Stimulated activated CD8-positive, alpha-beta memory T cell treated with anti-CD3 and anti-CD28 coated beads, Interleukin-4, amount 100 ng/mL, for 48 hours (primary cell): ENCODE measurements at regions not wholly inside any gene's neighbourhood (a gene's known extent, or its start where the extent isn't known, plus 50 kb on each side); places are given as distances from the start of the nearest gene placed in this dataset.
"Not testable (repeated sequence)": the region's sequence is repeated elsewhere in the genome, so short reads cannot be mapped to it uniquely, and the experiment has no call there.

Experiments
- DNase-seq: peaks from one replicate; pipeline ENCODE4 v3.0.0-alpha.2; 2020

DNA sequence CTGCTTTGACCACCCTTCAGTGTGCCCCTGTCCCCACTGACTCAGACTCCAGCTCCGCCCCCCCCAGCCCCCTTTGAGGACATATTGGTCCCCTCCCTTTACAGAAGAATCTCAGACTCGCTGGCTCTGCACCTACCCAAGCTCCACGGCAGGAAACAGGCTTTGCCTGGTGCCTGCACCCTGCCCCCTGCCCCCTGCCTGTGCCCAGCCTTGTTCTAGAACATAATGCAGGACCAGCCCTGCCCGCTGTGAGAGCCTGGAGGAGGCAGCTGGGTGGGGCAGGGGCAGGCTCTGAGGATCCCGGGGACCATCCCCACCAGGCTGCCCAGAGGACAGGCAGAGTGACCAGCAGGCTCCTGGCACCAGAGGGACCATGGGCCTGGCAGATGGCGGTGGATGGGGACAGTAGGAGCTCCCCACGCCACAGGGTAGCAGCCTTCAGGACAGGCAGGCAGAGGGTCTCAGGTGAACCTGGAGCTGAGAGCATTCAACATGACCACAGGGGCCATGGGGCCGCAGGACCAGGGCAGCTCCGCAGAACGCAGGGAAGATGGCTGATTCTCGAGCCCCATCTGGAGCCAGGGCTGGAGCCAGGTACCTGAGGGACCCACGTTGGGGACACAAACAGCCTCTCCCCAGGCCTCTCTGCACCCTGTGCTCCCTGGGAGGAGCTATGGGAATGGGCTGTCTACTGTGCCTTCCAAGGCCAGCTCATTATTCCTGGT, 165.0 kb upstream of the FOXD4L5 start:
- not testable (repeated sequence) for DNase-seq

- no peak for DNase-seq
Observed at GRCh38 chr9:65449423-65449822, 164.4 kb upstream of the FOXD4L5 start.

DNA sequence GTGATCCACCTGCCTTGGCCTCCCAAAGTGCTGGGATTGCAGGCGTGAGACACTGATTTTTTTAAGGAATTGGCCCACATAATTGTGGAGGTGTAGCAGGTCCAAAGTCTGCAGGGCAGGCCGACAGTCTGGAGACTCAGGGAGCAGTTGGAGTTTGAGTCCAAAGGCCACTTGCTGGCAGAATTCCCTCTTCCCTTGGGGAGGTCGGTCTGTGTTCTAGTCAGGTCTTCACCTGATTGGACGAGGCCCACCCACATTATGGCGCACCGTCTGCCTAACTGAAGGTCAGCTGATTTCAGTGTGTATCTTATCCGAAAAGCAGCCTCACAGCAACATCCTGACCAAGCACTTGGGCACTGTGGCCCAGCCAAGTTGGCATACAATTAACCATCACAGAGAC, 162.1 kb upstream of the FOXD4L5 start:
- DNase-seq: not testable (repeated sequence)

DNA sequence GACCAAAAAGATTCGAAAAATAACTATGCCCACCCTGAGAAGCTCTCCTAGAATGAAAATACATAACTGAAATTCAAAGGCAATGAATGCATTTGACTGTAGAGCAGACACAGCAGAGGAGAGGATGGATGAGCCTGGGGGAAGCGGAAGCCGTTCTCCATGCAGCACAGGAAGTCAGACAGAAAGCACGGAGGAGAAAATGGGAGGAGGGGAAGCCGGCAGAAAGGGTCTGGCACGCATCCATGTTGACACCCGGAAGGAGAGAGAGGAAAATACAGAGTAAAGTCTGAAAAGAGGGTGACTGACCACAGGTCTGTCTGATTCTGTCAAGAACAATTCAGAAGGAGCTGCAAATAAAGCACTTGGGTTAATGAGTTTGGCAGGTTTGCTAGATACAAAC, 161.0 kb upstream of the FOXD4L5 start:
- not testable (repeated sequence) for DNase-seq

- no peak for DNase-seq
Observed at GRCh38 chr9:65444943-65445342, 159.9 kb upstream of the FOXD4L5 start.

GRCh38 chr9:65442116-65442515, 157.1 kb upstream of the FOXD4L5 start:
- DNase-seq: not testable (repeated sequence)

DNA sequence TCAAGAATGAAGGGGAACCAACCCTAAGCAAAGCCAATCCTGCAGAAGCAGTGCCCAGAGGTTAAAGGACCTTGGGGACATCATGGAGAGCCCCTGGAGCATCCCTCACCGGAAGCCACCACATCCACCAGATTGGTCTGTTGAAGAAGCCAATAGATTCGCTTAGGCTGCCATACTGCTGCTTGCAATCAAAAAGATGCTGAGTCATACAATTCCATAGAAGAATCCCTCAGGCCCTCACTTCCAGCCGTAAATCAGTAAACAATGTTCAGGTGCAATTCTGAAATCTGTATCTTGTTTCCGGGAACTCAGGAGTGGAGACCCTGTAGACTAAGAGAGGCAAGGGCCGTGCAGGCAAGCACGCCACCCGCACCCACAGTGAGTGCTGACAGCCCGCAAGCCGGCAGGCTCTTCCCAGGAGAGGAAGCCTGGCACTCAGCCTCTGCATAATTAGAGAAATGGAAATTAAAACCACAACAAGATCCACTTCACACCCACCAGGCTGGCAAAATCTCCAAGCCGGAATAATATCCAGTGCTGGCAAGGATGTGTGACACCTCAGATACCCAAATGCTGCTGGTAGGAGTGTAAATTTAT, 156.4 kb upstream of the FOXD4L5 start:
- DNase-seq: not testable (repeated sequence)

DNA sequence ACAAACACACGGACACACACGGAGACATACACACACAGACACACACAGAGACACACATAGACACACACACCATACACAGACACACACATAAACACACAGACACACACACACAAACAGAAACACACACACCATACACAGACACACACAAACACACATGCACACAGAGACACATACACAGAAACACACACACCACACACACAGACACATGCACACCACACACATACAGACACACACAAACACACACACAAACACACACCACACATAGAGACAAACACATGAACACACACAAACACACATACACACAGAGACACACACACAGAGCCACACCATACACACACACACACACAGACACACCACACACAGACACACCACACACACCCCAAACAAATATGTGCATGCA, 152.7 kb upstream of the FOXD4L5 start:
- DNase-seq: no peak

DNA sequence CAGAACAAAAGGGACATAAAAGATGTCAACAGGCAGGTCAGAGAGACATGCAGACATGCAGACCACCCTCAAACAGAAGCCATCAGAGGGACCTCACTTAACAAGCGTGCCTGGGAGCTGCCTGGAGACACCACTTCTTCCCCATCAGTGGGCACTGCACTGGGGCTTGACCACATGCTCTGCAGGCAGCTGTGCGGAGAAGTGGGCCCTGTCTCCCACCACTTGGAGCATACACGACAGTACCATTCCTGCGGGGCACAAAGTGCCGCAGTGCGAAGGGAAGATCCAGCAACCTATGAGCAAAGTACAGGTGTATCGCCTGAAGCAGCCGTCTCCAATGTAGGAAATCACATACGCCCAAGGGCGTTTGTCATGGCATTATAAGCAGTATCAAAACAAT, 150.5 kb upstream of the FOXD4L5 start:
- DNase-seq: no peak

GRCh38 chr9:65432722-65433323, 147.8 kb upstream of the FOXD4L5 start:
- no peak for DNase-seq

DNA sequence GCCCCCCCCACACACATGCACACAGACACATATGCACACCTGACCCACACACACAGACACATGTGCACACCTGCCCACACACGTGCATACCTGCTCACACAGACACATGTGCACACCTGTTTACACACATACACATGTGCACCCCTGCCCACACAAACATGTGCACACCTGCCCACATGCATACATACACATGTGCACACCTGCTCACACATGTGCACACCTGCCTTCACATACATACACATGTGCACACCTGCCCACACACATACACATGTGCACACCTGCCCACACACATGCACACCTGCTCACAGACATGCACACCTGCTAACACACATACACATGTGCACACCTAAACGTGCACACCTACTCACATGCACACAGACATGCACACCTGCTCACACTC, 147.0 kb upstream of the FOXD4L5 start:
- no peak for DNase-seq

DNA sequence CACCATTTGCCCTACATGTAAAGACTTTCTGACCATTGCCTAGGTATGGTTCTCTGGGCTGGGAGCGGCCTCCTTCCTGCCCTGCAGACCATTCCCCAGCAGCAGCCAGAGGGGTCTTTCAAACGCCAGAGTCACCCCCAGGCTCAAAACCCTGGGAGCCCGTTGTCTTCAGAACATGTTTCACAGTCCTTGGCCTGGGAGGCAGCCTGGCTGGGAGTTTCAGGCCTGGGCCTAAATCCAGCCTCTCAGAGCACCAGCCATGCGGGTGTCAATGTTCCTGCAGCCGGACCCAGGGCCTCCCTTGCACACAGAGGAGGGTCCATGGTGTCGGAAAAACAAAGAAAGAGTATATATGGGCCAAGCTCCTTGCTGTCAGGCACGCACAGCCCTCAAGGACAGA, 145.2 kb upstream of the FOXD4L5 start:
- no peak for DNase-seq

- not testable (repeated sequence) for DNase-seq
Observed at GRCh38 chr9:65427361-65427760, 142.4 kb upstream of the FOXD4L5 start.

- not testable (repeated sequence) for DNase-seq
Observed at GRCh38 chr9:65426813-65427212, 141.8 kb upstream of the FOXD4L5 start.

- no peak for DNase-seq
Observed at GRCh38 chr9:65426231-65426630, 141.2 kb upstream of the FOXD4L5 start.

DNA sequence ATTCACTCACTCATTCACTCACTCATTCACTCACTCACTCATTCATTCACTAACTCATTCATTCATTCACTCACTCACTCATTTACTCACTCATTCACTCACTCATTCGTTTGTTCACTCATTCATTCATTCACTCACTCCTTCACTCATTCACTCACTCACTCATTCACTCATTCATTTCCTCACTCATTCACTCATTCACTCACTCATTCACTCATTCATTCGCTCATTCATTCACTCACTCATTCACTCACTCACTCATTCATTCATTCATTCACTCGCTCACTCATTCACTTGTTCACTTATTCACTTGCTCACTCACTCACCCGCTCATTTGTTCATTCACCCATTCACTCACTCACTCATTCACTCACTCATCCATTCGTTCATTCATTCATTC, 140.2 kb upstream of the FOXD4L5 start:
- not testable (repeated sequence) for DNase-seq

DNA sequence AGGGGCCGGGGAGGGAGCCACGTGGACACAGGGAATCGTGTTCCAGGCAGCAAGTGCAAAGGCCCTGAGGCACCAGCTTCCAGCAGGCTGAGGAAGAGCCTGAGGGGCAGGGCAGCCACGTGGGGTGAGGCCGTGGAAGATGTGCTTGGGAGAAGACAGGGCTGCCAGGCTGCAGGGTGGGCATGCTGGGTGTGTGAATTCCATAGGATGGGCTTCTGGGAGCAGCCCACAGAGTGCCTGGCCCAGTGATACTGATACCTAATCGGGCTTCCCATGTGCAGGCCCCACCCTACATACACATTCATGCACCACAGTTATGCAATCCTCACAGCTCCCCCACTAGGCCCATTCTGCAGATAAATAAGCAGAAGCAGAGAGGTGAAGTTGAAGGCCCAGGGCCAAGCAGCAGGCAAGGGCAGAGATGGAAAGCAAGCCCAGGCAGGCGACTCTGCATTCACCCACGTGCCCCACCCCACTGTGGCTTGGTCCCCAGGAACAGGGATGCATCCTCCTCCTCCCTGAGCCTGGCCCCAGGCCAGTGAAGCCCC, 139.5 kb upstream of the FOXD4L5 start:
- not testable (repeated sequence) for DNase-seq

GRCh38 chr9:65423691-65424436, 138.9 kb upstream of the FOXD4L5 start:
- not testable (repeated sequence) for DNase-seq

DNA sequence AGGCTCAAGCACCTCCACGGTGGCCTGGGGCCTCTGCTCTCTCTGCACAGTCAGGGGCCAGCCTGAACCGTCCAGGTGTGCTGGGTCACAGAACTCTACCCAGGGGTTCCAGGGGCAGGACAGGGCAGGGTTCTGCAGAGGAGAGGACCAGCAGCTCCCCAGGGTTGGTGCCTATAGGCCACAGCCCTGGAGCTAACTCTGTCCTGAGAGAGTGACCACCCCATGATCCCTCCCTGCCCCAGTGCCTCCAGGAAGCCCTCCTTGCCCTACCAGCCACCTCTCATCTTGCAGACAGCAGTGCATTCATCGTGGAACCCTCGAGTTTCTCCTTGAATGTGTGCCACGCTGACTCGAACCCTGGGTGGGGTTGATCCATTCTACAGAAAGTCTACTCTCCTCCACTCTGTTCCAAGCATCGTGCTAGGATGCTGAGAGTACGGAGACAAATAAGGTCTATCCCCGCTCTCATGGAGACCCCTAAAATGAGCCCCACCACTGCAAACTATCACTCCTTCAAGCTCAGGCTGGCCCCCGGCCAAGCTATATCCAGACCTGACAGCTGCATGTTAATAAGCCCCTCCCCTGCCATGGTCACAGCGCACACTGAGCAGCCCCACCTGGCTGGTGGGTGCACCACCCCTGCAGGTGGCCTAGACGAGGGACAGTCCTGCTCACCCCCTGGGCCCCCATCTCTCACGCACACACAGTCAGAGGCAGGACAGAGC, 138.1 kb upstream of the FOXD4L5 start:
- not testable (repeated sequence) for DNase-seq

GRCh38 chr9:65421486-65421885, 136.5 kb upstream of the FOXD4L5 start:
- not testable (repeated sequence) for DNase-seq

DNA sequence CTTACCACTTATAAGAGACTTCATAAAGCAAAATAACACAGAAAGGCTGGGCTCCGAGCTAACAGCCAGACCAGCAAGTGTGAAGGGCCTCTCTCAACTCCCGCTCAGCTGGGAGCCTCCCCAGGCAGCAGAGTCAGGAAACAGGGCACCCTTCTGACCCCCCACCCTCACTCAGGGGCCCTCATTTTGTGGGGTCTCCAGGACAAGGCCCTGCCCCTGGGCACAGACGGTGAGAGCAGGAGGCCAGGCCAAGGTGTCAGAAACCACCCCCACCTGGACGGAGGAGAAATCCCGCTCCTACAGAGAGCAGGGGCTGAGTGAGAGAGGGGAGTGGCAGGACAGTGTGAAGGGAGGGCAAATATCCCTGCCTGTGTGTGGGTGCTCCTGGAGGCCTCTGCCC, 135.8 kb upstream of the FOXD4L5 start:
- DNase-seq: no peak

GRCh38 chr9:65418966-65419365, 134.0 kb upstream of the FOXD4L5 start:
- not testable (repeated sequence) for DNase-seq
